CMK (cell line): ENCODE measurements at regions not wholly inside any gene's neighbourhood (a gene's known extent, or its start where the extent isn't known, plus 50 kb on each side); places are given as distances from the start of the nearest gene placed in this dataset.
"Not testable (repeated sequence)": the region's sequence is repeated elsewhere in the genome, so short reads cannot be mapped to it uniquely, and the experiment has no call there.

Experiments used
- DNase-seq: peaks from one replicate; pipeline ENCODE4 v3.0.0-alpha.2; 2010; ENCODE audit warnings: low read depth

- DNase-seq: no peak
Measured at GRCh38 chr7:34487391-34488115, 170.5 kb upstream of the NPSR1 start.

GRCh38 chr7:34488766-34489165 is 169.3 kb upstream of the NPSR1 start:
- DNase-seq: no peak

GRCh38 chr7:34491899-34492298 is 166.1 kb upstream of the NPSR1 start:
- no peak for DNase-seq

- no peak for DNase-seq
Measured at GRCh38 chr7:34493752-34494151, 164.3 kb upstream of the NPSR1 start.

- no peak for DNase-seq
Measured at GRCh38 chr7:34497153-34497777, 160.8 kb upstream of the NPSR1 start.

DNA sequence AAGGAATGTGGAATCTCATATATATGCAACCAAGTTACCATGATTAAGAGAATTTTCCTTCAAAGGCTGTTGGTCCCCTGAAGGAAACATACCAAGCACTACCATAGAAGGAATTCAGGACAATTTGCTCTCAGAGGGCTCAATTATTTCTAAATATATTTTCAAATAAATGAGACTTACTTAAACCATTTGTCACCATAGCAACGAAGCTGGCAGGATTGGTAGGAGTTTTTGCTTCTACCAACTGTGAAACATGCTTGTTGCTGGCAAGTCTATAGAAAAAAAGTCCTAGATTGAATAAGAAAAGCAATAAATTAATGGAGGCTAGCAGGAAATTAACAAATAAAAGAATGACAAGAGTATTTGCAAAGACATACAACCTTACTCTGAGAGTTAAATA is 156.9 kb upstream of the NPSR1 start:
- DNase-seq: no peak

DNA sequence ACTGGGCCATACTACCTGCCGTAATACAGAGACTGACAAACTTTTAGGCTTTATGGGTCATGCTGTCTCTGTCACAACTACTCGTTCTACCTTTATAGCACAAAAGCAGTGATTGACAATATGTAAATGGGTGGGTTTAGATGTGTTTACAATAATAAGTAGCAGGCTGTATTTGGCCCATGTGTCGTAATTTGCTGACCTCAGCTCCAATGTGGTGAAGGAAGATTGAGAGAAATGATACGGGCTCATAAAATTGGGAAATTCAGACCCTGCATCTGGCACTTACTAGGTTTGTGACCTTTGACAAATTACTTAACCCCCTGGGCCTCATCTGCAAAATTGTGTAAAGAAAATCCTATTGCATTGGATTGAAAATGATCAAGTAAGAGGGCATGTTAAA is 150.8 kb upstream of the NPSR1 start:
- no peak for DNase-seq

- no peak for DNase-seq
Measured at GRCh38 chr7:34523226-34523918, 134.6 kb upstream of the NPSR1 start.

- no peak for DNase-seq
Measured at GRCh38 chr7:34530259-34530658, 127.8 kb upstream of the NPSR1 start.

GRCh38 chr7:34539003-34539402 is 119.0 kb upstream of the NPSR1 start:
- DNase-seq: no peak

DNA sequence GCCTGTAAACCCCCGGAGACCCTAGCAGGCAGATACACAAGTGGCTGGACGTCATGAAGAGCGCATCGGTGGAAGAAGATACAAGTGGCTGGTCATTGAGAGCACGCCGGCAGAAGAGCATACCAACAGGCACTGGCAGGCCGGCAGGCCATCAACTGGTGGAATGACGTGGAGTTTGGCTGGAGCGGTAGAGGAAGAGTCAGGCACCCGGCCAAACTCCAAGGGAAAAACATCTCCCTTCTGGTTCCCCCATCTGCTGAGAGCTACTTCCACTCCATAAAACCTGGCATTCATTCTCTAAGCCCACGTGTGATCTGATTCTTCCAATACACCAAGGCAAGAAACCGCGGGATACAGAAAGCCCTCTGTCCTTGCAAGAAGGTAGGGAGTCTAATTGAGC is 113.4 kb upstream of the NPSR1 start:
- no peak for DNase-seq

DNA sequence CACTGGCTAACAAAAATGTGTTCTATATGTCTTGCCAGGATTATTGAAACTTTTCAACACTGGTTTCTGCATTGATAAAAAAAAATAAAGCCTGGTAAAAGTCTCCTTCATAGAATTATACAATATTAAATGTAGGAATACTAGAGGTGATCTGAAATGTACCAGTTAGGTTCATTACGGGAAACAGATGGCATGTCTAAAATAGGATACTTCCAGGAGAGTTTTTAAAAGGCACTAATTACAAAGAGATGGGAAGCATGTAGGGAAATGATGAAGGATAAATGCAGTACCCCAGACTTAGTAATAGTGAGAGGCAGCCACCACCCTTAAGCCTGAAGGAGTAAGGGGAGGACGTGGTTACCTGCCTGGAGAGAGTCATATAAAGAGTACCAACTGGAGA is 107.0 kb upstream of the NPSR1 start:
- no peak for DNase-seq

- DNase-seq: no peak
Measured at GRCh38 chr7:34552502-34552901, 105.5 kb upstream of the NPSR1 start.

DNA sequence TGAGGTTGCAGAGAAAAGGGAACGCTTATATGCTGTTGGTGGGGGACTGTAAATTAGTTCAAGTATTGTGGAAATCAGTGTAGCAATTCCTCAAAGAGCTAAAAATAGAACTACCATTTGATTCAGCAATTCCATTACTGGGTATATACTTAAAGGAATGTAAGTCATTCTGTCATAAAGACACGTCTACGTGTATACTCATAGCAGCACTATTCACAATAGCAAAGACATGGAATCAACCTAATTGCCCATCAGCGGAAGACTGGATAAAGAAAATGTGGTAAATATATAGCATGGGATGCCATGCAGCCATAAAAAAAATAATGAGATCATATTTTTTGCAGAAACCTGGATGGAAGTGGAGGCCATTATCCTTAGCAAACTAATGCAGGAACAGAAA is 100.0 kb upstream of the NPSR1 start:
- DNase-seq: no peak

DNA sequence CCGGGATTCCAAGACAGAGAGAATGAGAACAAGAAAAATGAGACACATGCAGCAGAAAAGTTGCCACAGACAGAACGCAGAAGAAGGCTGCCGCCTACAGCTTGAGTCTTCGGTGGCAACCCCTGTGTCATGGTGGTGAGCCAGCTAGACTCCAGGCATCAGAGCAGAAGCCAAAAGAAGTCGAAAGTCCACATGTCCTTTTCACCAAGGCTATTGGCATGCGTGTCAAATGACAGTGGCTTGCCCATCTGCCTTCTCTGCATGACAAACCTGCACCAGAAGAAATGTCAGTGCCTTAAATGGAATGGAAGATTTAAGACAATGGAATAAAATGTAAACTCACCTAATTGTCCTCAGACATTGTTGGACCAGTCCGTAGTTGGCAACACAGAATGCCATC is 93.9 kb upstream of the NPSR1 start:
- no peak for DNase-seq

DNA sequence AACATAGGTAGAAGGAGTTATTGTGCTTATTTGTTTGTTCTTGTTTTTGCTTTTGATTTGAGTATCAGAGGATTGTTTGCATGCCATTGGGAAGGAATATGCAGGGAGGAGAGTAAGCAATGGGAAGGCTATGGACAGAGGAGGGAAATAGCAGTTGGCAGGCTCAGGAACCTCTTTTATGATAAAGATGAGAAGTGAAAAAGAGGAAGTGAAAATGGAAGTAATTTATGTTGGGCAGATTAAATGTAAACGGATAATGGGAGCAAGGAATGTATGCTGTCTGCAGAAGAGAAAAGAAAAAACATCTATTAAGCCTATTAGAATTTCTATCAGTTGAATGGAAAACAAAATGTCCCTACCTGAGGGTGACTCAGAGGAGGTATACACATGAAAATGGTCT is 90.1 kb upstream of the NPSR1 start:
- DNase-seq: no peak

DNA sequence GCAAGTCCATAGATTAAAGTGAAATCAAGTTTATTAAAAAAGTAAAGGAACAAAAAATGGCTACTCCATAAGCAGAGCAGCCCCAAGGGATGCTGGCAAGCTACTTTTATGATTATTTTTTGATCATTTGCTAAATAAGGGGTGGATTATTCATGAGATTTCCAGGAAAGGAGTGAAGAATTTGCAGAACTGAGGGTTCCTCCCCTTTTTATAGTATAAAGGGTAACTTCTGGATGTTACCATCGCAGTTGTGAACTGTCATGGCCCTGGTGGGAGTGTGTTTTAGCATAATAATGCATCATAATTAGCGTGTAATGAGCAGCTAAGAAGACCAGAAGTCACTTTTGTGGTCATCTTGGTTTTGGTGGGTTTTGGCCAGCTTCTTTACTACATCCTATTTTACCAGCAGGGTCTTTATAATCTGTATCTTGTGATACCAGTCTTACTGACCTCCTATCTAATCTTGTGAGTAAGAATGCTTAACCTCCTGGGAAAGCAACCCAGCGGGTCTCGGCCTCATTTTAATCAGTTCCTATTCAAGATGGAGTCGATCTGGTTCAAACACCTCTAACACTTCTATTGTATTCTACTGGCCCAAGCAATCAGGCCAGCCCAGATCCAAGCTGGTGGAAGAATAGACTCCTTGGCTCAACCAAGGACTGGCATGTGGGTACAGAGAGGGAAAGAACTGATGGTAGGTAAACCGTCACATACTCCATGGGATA is 87.9 kb upstream of the NPSR1 start:
- no peak for DNase-seq

- DNase-seq: no peak
Measured at GRCh38 chr7:34575006-34575405, 83.0 kb upstream of the NPSR1 start.

DNA sequence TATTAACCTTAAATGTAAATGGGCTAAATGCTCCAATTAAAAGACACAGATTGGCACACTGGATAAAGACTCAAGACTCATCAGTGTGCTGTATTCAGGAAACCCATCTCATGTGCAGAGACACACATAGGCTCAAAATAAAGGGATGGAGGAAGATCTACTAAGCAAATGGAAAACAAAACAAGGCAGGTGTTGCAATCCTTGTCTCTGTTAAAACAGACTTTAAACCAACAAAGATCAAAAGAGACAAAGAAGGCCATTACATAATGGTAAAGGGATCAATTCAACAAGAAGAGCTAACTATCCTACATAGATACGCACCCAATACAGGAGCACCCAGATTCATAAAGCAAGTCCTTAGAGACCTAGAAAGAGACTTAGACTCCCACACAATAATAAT is 80.1 kb upstream of the NPSR1 start:
- DNase-seq: not testable (repeated sequence)

DNA sequence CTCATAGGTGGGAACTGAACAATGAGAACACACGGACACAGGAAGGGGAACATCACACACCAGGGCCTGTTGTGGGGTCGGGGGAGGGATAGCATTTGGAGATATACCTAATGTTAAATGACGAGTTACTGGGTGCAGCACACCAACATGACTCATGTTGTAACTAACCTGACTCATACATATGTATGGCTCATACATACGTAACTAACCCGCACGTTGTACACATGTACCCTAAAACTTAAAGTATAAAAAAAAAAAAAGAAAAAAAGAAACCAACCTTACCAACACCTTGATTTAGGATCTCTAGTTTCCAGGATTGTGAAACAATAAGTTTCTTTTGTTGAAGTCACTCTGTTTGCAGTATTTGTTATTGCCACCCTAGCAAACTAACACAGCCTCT is 76.3 kb upstream of the NPSR1 start:
- DNase-seq: not testable (repeated sequence)

GRCh38 chr7:34584526-34584925 is 73.5 kb upstream of the NPSR1 start:
- DNase-seq: no peak

- no peak for DNase-seq
Measured at GRCh38 chr7:34596887-34597286, 61.1 kb upstream of the NPSR1 start.
